ENCODE measurements at regions not wholly inside any gene's neighbourhood (a gene's known extent, or its start where the extent isn't known, plus 50 kb on each side); places are given as distances from the start of the nearest gene placed in this dataset.
"Not testable (repeated sequence)": the region's sequence is repeated elsewhere in the genome, so short reads cannot be mapped to it uniquely, and the experiment has no call there.

- Histone ChIP-seq H3K9me3 (ENCODE audit: control insufficient read depth, low read depth, low read length) (no peaks in the 10 kb centered on the region), H3K27me3 (ENCODE audit: control insufficient read depth, insufficient read depth, low read length) (no peaks in the 10 kb centered on the region), H3K4me3 (ENCODE audit: low read length) (no peak overlapping the region), H3K27ac (ENCODE audit: low read length) (no peak overlapping the region), H3K9ac (ENCODE audit: low read length) (no peak overlapping the region), H3K36me3 (ENCODE audit: control insufficient read depth, low read depth, low read length) (no peaks in the 10 kb centered on the region), H3K4me1 (ENCODE audit: control insufficient read depth, low read depth, low read length) (peaks cover 5% of the 10 kb centered on the region)
Measured at GRCh38 chr6:16827627-16828026, 66.4 kb upstream of the ATXN1 start.

GRCh38 chr6:16825784-16826183 is 64.5 kb upstream of the ATXN1 start:
- peaks cover 5% of the 10 kb centered on the region for H3K4me1 ChIP-seq (ENCODE audit: control insufficient read depth, low read depth, low read length)

GRCh38 chr6:16824845-16825685 is 63.8 kb upstream of the ATXN1 start:
- Histone ChIP-seq H3K4me3 (ENCODE audit: low read length) (no peak overlapping the region), H3K27ac (ENCODE audit: low read length) (no peak overlapping the region), H3K4me1 (ENCODE audit: control insufficient read depth, low read depth, low read length) (peaks cover 5% of the 10 kb centered on the region), H3K36me3 (ENCODE audit: control insufficient read depth, low read depth, low read length) (no peaks in the 10 kb centered on the region), H3K9me3 (ENCODE audit: control insufficient read depth, low read depth, low read length) (no peaks in the 10 kb centered on the region), H3K27me3 (ENCODE audit: control insufficient read depth, insufficient read depth, low read length) (no peaks in the 10 kb centered on the region), H3K9ac (ENCODE audit: low read length) (no peak overlapping the region)

More at GRCh38 chr6:16825784-16826183, 64.5 kb upstream of the ATXN1 start:
- Histone ChIP-seq H3K4me3 (ENCODE audit: low read length) (no peak overlapping the region), H3K9me3 (ENCODE audit: control insufficient read depth, low read depth, low read length) (no peaks in the 10 kb centered on the region), H3K36me3 (ENCODE audit: control insufficient read depth, low read depth, low read length) (no peaks in the 10 kb centered on the region), H3K27me3 (ENCODE audit: control insufficient read depth, insufficient read depth, low read length) (no peaks in the 10 kb centered on the region), H3K9ac (ENCODE audit: low read length) (no peak overlapping the region), H3K27ac (ENCODE audit: low read length) (no peak overlapping the region)

GRCh38 chr6:16823718-16824352 is 62.6 kb upstream of the ATXN1 start:
- Histone ChIP-seq H3K4me1 (ENCODE audit: control insufficient read depth, low read depth, low read length) (peaks cover 5% of the 10 kb centered on the region), H3K27me3 (ENCODE audit: control insufficient read depth, insufficient read depth, low read length) (no peaks in the 10 kb centered on the region), H3K36me3 (ENCODE audit: control insufficient read depth, low read depth, low read length) (no peaks in the 10 kb centered on the region), H3K4me3 (ENCODE audit: low read length) (no peak overlapping the region), H3K27ac (ENCODE audit: low read length) (no peak overlapping the region), H3K9ac (ENCODE audit: low read length) (no peak overlapping the region), H3K9me3 (ENCODE audit: control insufficient read depth, low read depth, low read length) (no peaks in the 10 kb centered on the region)

GRCh38 chr6:16822975-16823717 is 61.9 kb upstream of the ATXN1 start:
- Histone ChIP-seq H3K4me3 (ENCODE audit: low read length) (no peak overlapping the region), H3K4me1 (ENCODE audit: control insufficient read depth, low read depth, low read length) (peaks cover 5% of the 10 kb centered on the region), H3K27me3 (ENCODE audit: control insufficient read depth, insufficient read depth, low read length) (no peaks in the 10 kb centered on the region), H3K9me3 (ENCODE audit: control insufficient read depth, low read depth, low read length) (no peaks in the 10 kb centered on the region), H3K9ac (ENCODE audit: low read length) (no peak overlapping the region), H3K27ac (ENCODE audit: low read length) (no peak overlapping the region), H3K36me3 (ENCODE audit: control insufficient read depth, low read depth, low read length) (no peaks in the 10 kb centered on the region)

GRCh38 chr6:16822529-16822928 is 61.3 kb upstream of the ATXN1 start:
- H3K27ac ChIP-seq (ENCODE audit: low read length), result no peak overlapping the region
- H3K9ac ChIP-seq (ENCODE audit: low read length), result no peak overlapping the region

DNA sequence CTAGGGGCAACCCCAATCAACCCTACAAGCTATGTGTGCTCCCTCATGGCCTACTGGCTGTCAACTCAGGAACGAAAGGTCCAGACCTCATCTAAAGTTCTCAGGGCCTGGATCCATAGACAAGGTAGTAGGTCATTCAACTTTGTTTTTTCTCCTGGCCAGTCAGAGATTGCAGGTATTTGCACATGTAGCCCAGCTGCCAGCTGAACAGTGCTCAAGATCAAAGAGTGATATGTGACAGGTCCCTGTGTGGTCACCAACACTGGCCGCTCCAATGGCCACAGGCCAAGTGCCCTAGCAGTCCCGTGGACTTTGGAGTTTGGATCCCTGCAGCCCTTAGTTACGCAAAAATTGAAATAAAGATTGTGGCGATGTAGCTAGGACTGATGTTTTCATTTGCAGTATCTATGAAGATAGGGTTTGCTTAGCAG is 60.6 kb upstream of the ATXN1 start:
- Histone ChIP-seq H3K4me1 (ENCODE audit: control insufficient read depth, low read depth, low read length) (peaks cover 5% of the 10 kb centered on the region), H3K27ac (ENCODE audit: low read length) (no peak overlapping the region), H3K27me3 (ENCODE audit: control insufficient read depth, insufficient read depth, low read length) (no peaks in the 10 kb centered on the region), H3K9me3 (ENCODE audit: control insufficient read depth, low read depth, low read length) (no peaks in the 10 kb centered on the region), H3K4me3 (ENCODE audit: low read length) (no peak overlapping the region), H3K9ac (ENCODE audit: low read length) (no peak overlapping the region), H3K36me3 (ENCODE audit: control insufficient read depth, low read depth, low read length) (no peaks in the 10 kb centered on the region)

More at GRCh38 chr6:16822529-16822928, 61.3 kb upstream of the ATXN1 start:
- Histone ChIP-seq H3K36me3 (ENCODE audit: control insufficient read depth, low read depth, low read length) (no peaks in the 10 kb centered on the region), H3K27me3 (ENCODE audit: control insufficient read depth, insufficient read depth, low read length) (no peaks in the 10 kb centered on the region), H3K9me3 (ENCODE audit: control insufficient read depth, low read depth, low read length) (no peaks in the 10 kb centered on the region), H3K4me3 (ENCODE audit: low read length) (no peak overlapping the region), H3K4me1 (ENCODE audit: control insufficient read depth, low read depth, low read length) (peaks cover 5% of the 10 kb centered on the region)

DNA sequence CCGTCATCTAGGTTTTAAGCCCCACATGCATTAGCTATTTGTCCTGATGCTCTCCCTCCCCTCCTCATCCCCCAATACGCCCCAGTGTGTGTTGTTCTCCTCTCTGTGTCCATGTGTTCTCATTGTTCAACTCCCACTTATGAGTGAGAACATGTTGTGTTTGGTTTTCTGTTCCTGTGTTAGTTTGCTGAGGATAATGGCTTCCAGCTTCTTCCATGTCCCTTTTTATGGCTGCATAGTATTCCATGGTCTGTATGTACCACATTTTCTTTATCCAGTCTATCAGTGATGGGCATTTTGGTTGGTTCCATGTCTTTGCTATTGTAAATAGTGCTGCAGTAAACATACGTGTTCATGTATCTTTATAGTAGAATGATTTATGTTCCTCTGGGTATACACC is 59.0 kb upstream of the ATXN1 start:
- not testable (repeated sequence) for H3K9ac ChIP-seq (ENCODE audit: low read length); H3K4me3 ChIP-seq (ENCODE audit: low read length); H3K9me3 ChIP-seq (ENCODE audit: control insufficient read depth, low read depth, low read length); H3K36me3 ChIP-seq (ENCODE audit: control insufficient read depth, low read depth, low read length); H3K27me3 ChIP-seq (ENCODE audit: control insufficient read depth, insufficient read depth, low read length); H3K27ac ChIP-seq (ENCODE audit: low read length); H3K4me1 ChIP-seq (ENCODE audit: control insufficient read depth, low read depth, low read length)

GRCh38 chr6:16819752-16820151 is 58.5 kb upstream of the ATXN1 start:
- no peaks in the 10 kb centered on the region for H3K36me3 ChIP-seq (ENCODE audit: control insufficient read depth, low read depth, low read length)
- no peaks in the 10 kb centered on the region for H3K27me3 ChIP-seq (ENCODE audit: control insufficient read depth, insufficient read depth, low read length)
- H3K4me1 ChIP-seq (ENCODE audit: control insufficient read depth, low read depth, low read length), result peaks cover 5% of the 10 kb centered on the region
- no peak overlapping the region for H3K4me3 ChIP-seq (ENCODE audit: low read length)
- no peaks in the 10 kb centered on the region for H3K9me3 ChIP-seq (ENCODE audit: control insufficient read depth, low read depth, low read length)
- no peak overlapping the region for H3K9ac ChIP-seq (ENCODE audit: low read length)
- no peak overlapping the region for H3K27ac ChIP-seq (ENCODE audit: low read length)

- Histone ChIP-seq H3K9me3 (ENCODE audit: control insufficient read depth, low read depth, low read length) (no peaks in the 10 kb centered on the region), H3K27me3 (ENCODE audit: control insufficient read depth, insufficient read depth, low read length) (no peaks in the 10 kb centered on the region), H3K9ac (ENCODE audit: low read length) (no peak overlapping the region), H3K36me3 (ENCODE audit: control insufficient read depth, low read depth, low read length) (no peaks in the 10 kb centered on the region), H3K4me1 (ENCODE audit: control insufficient read depth, low read depth, low read length) (peaks cover 5% of the 10 kb centered on the region), H3K4me3 (ENCODE audit: low read length) (no peak overlapping the region), H3K27ac (ENCODE audit: low read length) (no peak overlapping the region)
Measured at GRCh38 chr6:16818992-16819626, 57.8 kb upstream of the ATXN1 start.

GRCh38 chr6:16817594-16817993 is 56.3 kb upstream of the ATXN1 start:
- no peak overlapping the region for H3K4me3 ChIP-seq (ENCODE audit: low read length)
- H3K36me3 ChIP-seq (ENCODE audit: control insufficient read depth, low read depth, low read length), result no peaks in the 10 kb centered on the region
- H3K4me1 ChIP-seq (ENCODE audit: control insufficient read depth, low read depth, low read length), result peaks cover under 1% of the 10 kb centered on the region
- H3K9me3 ChIP-seq (ENCODE audit: control insufficient read depth, low read depth, low read length), result no peaks in the 10 kb centered on the region
- no peak overlapping the region for H3K27ac ChIP-seq (ENCODE audit: low read length)
- no peak overlapping the region for H3K9ac ChIP-seq (ENCODE audit: low read length)
- H3K27me3 ChIP-seq (ENCODE audit: control insufficient read depth, insufficient read depth, low read length), result no peaks in the 10 kb centered on the region
